OCI-LY7 (cell line): ENCODE measurements at regions not wholly inside any gene's neighbourhood (a gene's known extent, or its start where the extent isn't known, plus 50 kb on each side); places are given as distances from the start of the nearest gene placed in this dataset.
"Not testable (repeated sequence)": the region's sequence is repeated elsewhere in the genome, so short reads cannot be mapped to it uniquely, and the experiment has no call there.

Experiments
- BruUV-seq: library from RNA; stranded (reverse); fragments of 400-500 nt; replicated peaks from 2 replicates; lab custom pipeline; 2021; lab: Mats Ljungman, UMichigan
- CTCF ChIA-PET: fragments of 300-600 bp; sonication (Branson Sonifier 250); formaldehyde crosslinking; loops from one replicate; lab custom pipeline; 2022; ENCODE audit warnings: antibody characterized with exemption; ENCODE audit not compliant: unreplicated experiment; lab: Charles Lee
- POLR2A ChIA-PET: fragments of 300-600 bp; sonication (Branson Sonifier 250); formaldehyde crosslinking; loops from one replicate; lab custom pipeline; 2022; ENCODE audit warnings: antibody characterized with exemption; lab: Charles Lee
- DNase-seq: peaks from one replicate; pipeline ENCODE4 v3.0.0-alpha.2; 2015; ENCODE audit warnings: low spot score
- H2AFZ ChIP-seq: fragments of 200-600 bp; sonication (generic), shearing (Covaris generic); 2 replicates; pipeline ENCODE4 v1.6.1; 2014; ENCODE audit warnings: mild to moderate bottlenecking, antibody characterized with exemption, low read length, moderate library complexity
- H3K27ac ChIP-seq: fragments of 200-600 bp; sonication (generic); 2 replicates; pipeline ENCODE4 v1.5.1; 2014; ENCODE audit warnings: mixed run types, low read depth, mild to moderate bottlenecking, moderate library complexity, low read length, inconsistent platforms; ENCODE audit not compliant: poor library complexity, severe bottlenecking
- H3K36me3 ChIP-seq: fragments of 200-600 bp; sonication (generic); 2 replicates; pipeline ENCODE4 v1.6.1; 2014; ENCODE audit warnings: mild to moderate bottlenecking, antibody characterized with exemption, low read length, moderate library complexity, mixed read lengths; ENCODE audit not compliant: insufficient read depth
- H3K4me1 ChIP-seq: fragments of 200-600 bp; sonication (generic); 2 replicates; pipeline ENCODE4 v1.5.1; 2014; ENCODE audit warnings: mild to moderate bottlenecking, low read length; ENCODE audit not compliant: insufficient read depth, poor library complexity, severe bottlenecking
- H3K4me2 ChIP-seq: fragments of 200-600 bp; sonication (generic); 2 replicates; pipeline ENCODE4 v1.6.1; 2014; ENCODE audit warnings: mild to moderate bottlenecking, low read length
- H3K4me3 ChIP-seq: fragments of 200-600 bp; sonication (generic); 2 replicates; pipeline ENCODE4 v1.5.1; 2014; ENCODE audit warnings: mild to moderate bottlenecking, low read depth, low read length; ENCODE audit not compliant: poor library complexity, severe bottlenecking
- H3K79me2 ChIP-seq: fragments of 200-600 bp; sonication (generic); 2 replicates; pipeline ENCODE4 v1.6.1; 2016; ENCODE audit warnings: low read depth, mild to moderate bottlenecking, low read length, moderate library complexity, mixed read lengths; ENCODE audit not compliant: insufficient read depth
- H3K9me2 ChIP-seq: fragments of 200-600 bp; sonication (generic); 2 replicates; pipeline ENCODE4 v1.6.1; 2016; ENCODE audit warnings: mild to moderate bottlenecking, low read length, mixed read lengths; ENCODE audit not compliant: insufficient read depth
- H3K9me3 ChIP-seq: fragments of 200-600 bp; sonication (generic); 2 replicates; pipeline ENCODE4 v1.6.1; 2014; ENCODE audit warnings: mild to moderate bottlenecking, mixed run types, low read length, mixed read lengths
- H4K20me1 ChIP-seq: fragments of 200-600 bp; sonication (generic); 2 replicates; pipeline ENCODE4 v1.6.1; 2014; ENCODE audit warnings: mild to moderate bottlenecking, antibody characterized with exemption, low read length, moderate library complexity, mixed read lengths; ENCODE audit not compliant: insufficient read depth
- CTCF ChIP-seq: fragments of 200-600 bp; sonication (generic); conservative IDR thresholded peaks from 2 replicates; pipeline ENCODE4 v1.5.1; 2014; ENCODE audit warnings: mild to moderate bottlenecking, antibody characterized with exemption, low read length, moderate library complexity, mixed read lengths
- EZH2phosphoT487 ChIP-seq: fragments of 200-600 bp; sonication (generic); IDR thresholded peaks from 2 replicates; pipeline ENCODE4 v1.6.1; 2018; ENCODE audit warnings: low read depth, borderline replicate concordance, mild to moderate bottlenecking, mixed run types, antibody characterized with exemption, low read length, moderate library complexity, mixed read lengths
- intact Hi-C: fragments of 100-400 bp; cut with micrococcal nuclease; formaldehyde crosslinking; loops from one replicate; pipeline ENCODE4 v1.10.0; 2022; ENCODE audit not compliant: unreplicated experiment

- H3K4me1 ChIP-seq, H3K4me2 ChIP-seq, H3K9me2 ChIP-seq, H3K27ac ChIP-seq, H3K79me2 ChIP-seq, intact Hi-C loops, POLR2A ChIA-PET, BruUV-seq, CTCF ChIA-PET, H3K9me3 ChIP-seq, H3K36me3 ChIP-seq, DNase-seq, H2AFZ ChIP-seq, H3K4me3 ChIP-seq, H4K20me1 ChIP-seq: not testable (repeated sequence)
Measured at GRCh38 chr22:44618910-44619309, 83.1 kb upstream of the PRR5 start.

DNA sequence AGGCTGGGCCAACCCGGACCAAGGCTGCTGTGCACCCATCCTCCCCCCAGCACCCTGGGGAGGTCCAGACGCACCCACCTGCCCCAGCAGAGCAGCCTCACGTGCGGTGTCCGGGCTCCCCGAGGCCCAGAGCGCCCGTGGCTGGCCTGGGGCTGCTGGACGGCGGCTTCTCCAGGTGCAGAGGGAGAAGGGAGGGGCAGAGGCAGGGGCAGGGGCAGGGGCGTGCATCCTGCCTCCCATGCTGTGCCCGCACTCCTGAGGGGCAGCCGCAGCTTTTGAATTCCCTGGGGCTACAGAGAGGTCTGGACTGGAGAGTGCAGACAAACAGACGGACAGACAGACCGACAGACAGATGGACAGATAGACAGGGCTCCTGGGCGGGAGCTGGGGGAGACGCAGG, 83.6 kb upstream of the PRR5 start:
- Histone ChIP-seq H4K20me1 (no peaks in the 10 kb centered on the region), H3K9me3 (no peaks in the 10 kb centered on the region), H3K36me3 (no peaks in the 10 kb centered on the region), H3K4me1 (no peaks in the 10 kb centered on the region), H3K79me2 (no peaks in the 10 kb centered on the region), H3K27ac (no peak overlapping the region), H3K4me2 (no peak overlapping the region), H2AFZ (no peak overlapping the region), H3K4me3 (no peak overlapping the region), H3K9me2 (no peaks in the 10 kb centered on the region)
- no peak for DNase-seq
- BruUV-seq = no TSS peak
- POLR2A ChIA-PET = no interaction called here
- TF ChIP-seq EZH2phosphoT487 = no peak
- TF ChIP-seq CTCF = no peak
- intact Hi-C loops = no loop called here
- CTCF ChIA-PET = no interaction called here

DNA sequence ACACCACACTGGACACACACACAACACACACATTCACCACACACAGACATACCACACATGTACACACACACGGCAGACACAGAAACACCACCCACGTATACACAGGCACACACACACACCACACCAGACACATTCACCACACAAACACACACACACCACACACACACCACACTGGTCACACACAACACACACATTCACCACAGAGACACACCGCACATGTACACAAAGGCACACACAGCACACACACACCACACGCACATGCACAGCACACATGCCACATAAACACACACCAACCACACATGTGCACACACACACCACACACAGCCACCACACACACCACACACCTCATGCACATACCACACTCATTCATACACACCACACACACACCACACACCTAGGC, 84.2 kb upstream of the PRR5 start:
- Histone ChIP-seq H2AFZ (no peak overlapping the region), H3K4me3 (no peak overlapping the region), H3K27ac (no peak overlapping the region), H3K4me1 (no peaks in the 10 kb centered on the region), H4K20me1 (no peaks in the 10 kb centered on the region), H3K36me3 (no peaks in the 10 kb centered on the region), H3K4me2 (no peak overlapping the region), H3K79me2 (no peaks in the 10 kb centered on the region), H3K9me3 (no peaks in the 10 kb centered on the region), H3K9me2 (no peaks in the 10 kb centered on the region)
- DNase-seq = no peak
- no peak for TF ChIP-seq CTCF
- TF ChIP-seq EZH2phosphoT487 = no peak
- BruUV-seq = no TSS peak
- ChIA-PET CTCF (no interaction called here), POLR2A (no interaction called here)
- intact Hi-C loops = no loop called here
